ENCODE measurements at regions not wholly inside any gene's neighbourhood (a gene's known extent, or its start where the extent isn't known, plus 50 kb on each side); places are given as distances from the start of the nearest gene placed in this dataset.
"Not testable (repeated sequence)": the region's sequence is repeated elsewhere in the genome, so short reads cannot be mapped to it uniquely, and the experiment has no call there.

- no peak overlapping the region for H3K4me3 ChIP-seq (ENCODE audit: low read length)
- DNase-seq (ENCODE audit: low read depth): no peak
- no peak for TF ChIP-seq CTCF (IDR thresholded peaks at IDR 0.05; ENCODE audit: insufficient read depth, low read depth, low read length, missing control alignments)
Measured at GRCh38 chr2:10193851-10194820, 71.6 kb downstream of the RRM2 start.

DNA sequence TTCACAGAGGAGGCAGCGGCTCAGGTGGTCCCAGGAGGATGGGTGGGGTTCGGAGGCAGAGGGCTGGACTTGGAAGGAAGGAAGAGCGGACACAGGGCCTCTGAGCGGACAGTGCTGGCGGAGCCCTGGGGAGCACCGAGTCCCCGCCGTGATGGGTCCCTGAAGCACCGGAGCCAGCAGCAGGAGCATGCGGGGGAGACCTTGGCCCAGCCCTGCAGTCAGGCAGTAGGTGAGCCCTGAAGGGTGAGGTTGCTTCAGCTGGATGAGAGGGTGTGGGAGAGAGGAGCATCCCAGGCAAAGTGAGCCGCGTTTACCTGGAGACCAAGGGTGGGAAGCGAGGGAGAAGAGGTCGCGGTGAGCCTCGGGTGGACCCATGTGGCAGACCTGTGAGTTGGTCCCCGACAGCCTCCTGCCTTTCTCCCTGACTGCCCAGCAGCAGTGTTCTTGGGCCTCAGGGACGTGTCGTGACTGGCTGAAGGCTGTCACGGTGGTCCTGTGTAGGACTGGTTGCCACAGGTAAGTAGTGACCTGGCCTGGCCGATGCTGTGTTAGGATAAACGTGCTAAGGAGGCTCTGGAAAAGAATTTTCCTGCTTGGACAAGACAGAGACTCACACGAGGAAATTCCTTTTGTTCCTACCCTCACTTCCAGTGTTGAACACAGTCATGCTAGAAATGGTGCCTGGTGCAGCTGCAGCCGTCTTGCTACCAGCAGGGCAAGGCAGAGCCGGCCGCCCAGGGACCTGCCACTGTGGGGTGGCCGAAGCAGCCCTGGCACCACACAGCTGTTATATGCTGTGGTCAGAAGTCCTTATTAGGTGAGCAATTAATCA lies 73.0 kb downstream of the RRM2 start:
- TF ChIP-seq CTCF (IDR thresholded peaks at IDR 0.05; ENCODE audit: insufficient read depth, low read depth, low read length, missing control alignments): no peak
- no peak for DNase-seq (ENCODE audit: low read depth)
- no peak overlapping the region for H3K4me3 ChIP-seq (ENCODE audit: low read length)

DNA sequence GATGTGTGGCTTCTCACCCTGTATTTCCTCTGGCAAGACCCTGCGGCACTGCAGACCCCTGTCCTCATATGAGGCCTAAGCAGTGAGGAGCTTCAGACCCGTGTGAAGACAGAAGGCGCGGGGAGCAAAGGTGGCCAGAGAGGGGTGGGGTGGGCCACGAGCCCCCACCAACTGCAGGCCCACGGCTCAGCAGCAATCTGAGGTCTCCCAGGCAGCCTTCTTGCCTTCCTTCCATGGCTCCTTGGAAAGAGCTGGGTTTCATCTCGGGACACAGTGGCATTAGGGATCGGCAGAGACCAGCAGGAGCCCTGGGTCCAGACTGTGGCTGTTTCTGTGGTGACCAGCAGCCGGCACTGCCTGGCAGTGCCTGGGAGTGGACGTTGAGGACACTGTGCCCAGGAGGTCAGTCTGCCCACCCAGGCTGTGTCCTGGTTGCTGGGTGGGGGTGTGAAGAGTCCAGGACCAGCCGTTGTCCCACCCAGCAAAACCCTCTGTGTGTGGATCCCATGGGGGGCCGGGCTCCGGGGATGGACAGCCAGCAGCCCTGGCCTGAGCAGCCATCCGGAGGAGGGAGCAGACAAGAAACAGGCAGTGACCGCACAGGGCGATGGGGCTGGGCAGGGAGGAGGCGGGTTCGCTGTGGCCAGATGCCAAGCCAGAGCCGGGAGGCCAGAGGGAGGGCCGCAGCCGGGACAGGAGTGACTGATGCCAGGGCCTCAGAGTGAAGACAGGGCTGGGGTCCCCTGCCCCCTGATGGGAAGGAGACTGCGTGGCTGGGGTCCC lies 73.8 kb downstream of the RRM2 start:
- H3K4me3 ChIP-seq (ENCODE audit: low read length): no peak overlapping the region
- DNase-seq (ENCODE audit: low read depth): no peak
- TF ChIP-seq CTCF (IDR thresholded peaks at IDR 0.05; ENCODE audit: insufficient read depth, low read depth, low read length, missing control alignments): no peak

GRCh38 chr2:10196948-10197696 lies 74.6 kb downstream of the RRM2 start:
- TF ChIP-seq CTCF (IDR thresholded peaks at IDR 0.05; ENCODE audit: insufficient read depth, low read depth, low read length, missing control alignments): no peak
- DNase-seq (ENCODE audit: low read depth): no peak
- no peak overlapping the region for H3K4me3 ChIP-seq (ENCODE audit: low read length)

DNA sequence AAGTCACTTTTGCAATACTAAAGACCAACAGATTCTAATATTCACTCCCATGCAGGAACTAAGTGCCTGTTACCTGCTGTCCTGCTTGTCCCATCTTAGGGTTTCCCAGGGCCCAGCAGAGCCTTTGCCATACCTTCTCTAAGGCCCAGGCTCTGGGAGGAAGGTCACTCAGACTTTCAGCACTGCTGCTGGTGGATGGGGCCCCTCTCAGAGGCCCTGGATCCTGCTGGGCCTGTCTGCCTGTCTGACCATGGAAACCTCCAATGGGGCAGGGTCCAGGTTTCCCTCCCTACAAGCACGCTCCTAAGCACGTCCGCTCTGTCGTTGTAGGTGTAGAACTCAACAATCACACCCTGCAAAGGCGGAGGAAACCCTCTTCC lies 75.1 kb downstream of the RRM2 start:
- no peak for TF ChIP-seq CTCF (IDR thresholded peaks at IDR 0.05; ENCODE audit: insufficient read depth, low read depth, low read length, missing control alignments)
- no peak for DNase-seq (ENCODE audit: low read depth)
- no peak overlapping the region for H3K4me3 ChIP-seq (ENCODE audit: low read length)

GRCh38 chr2:10198482-10198881 lies 75.9 kb downstream of the RRM2 start:
- DNase-seq (ENCODE audit: low read depth); H3K4me3 ChIP-seq (ENCODE audit: low read length): not testable (repeated sequence)

Measured in epithelial cell of esophagus (primary cell).